Vagina (tissue), 2 donors: ENCODE measurements at regions not wholly inside any gene's neighbourhood (a gene's known extent, or its start where the extent isn't known, plus 50 kb on each side); places are given as distances from the start of the nearest gene placed in this dataset.

Experiments used
- CTCF ChIP-seq, 3 experiments: fragments of 450-650 bp in 2 of 3; fragments of 200-600 bp in 1 of 3; sonication (generic) in 1 of 3; IDR thresholded peaks; one replicate each; pipeline ENCODE4 v1.5.1; 2017 to 2019; ENCODE audit warnings: antibody characterized with exemption in 3 of 3, mild to moderate bottlenecking in 2 of 3, moderate library complexity in 2 of 3
- POLR2A ChIP-seq, 2 donors: fragments of 450-650 bp; IDR thresholded peaks; one replicate each; pipeline ENCODE4 v1.6.1; 2017; ENCODE audit warnings: antibody characterized with exemption in 2 of 2, mild to moderate bottlenecking in 2 of 2, moderate library complexity in 2 of 2
- POLR2AphosphoS5 ChIP-seq, 2 donors: sonication (generic); formaldehyde crosslinking; IDR thresholded peaks; one replicate each; pipeline ENCODE4 v1.9.0; 2017; ENCODE audit warnings: antibody characterized with exemption in 2 of 2, mild to moderate bottlenecking in 2 of 2, low read depth in 1 of 2; ENCODE audit not compliant: insufficient read depth in 1 of 2

GRCh38 chr11:15507592-15507991 is 392.9 kb downstream of the INSC start:
- TF ChIP-seq POLR2AphosphoS5 (IDR thresholded peaks at IDR 0.05; ENCODE audit: insufficient read depth in 1 of 2, low read depth in 1 of 2) (no peak), CTCF (IDR thresholded peaks at IDR 0.05) (no peak), POLR2A (IDR thresholded peaks at IDR 0.05) (no peak)
